ENCODE measurements at regions not wholly inside any gene's neighbourhood (a gene's known extent, or its start where the extent isn't known, plus 50 kb on each side); places are given as distances from the start of the nearest gene placed in this dataset.

GRCh38 chr5:114719268-114719667 lies 357.4 kb downstream of the KCNN2 start:
- TF ChIP-seq POLR2A (IDR thresholded peaks at IDR 0.05) (no peak), CTCF (IDR thresholded peaks at IDR 0.05) (no peak)

Data from body of pancreas (tissue), 4 donors.